ENCODE measurements at regions not wholly inside any gene's neighbourhood (a gene's known extent, or its start where the extent isn't known, plus 50 kb on each side); places are given as distances from the start of the nearest gene placed in this dataset.

DNA sequence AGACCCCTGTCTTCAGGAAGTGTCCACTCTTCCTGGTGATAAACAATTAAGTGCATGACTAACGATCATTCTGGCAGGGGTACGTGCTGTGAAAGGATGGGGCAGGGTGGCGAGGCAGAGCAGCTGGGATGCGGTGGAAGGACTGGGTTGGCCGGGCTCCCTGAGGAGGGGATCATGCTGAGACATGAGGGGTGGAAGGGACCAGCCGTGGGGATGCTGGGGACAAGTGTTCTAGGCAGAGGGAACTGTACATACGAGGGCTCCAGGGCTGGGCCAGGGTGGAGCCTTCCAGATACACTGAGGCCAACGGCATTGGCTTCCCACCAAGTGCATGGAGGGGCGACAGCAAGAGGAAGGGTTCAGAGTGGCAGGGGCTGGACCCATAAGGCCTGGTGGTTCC is 65.7 kb upstream of the SIRPA start:
- ChIA-PET CTCF (no interaction called here), SMC1A (ENCODE audit: uncharacterized antibody, unreplicated experiment) (no interaction called here), RAD21 (ENCODE audit: unreplicated experiment) (no interaction called here), POLR2A (no interaction called here)
- Histone ChIP-seq H3K36me3 (ENCODE audit: control insufficient read depth in 2 of 2, insufficient read depth in 2 of 2, low read length in 1 of 2) (no peaks in the 10 kb centered on the region), H3K27ac (ENCODE audit: control insufficient read depth, insufficient read depth) (no peak overlapping the region), H3K27me3 (replicated peaks in 1 of 2; ENCODE audit: control insufficient read depth in 2 of 2, insufficient read depth in 2 of 2, low read length in 1 of 2) (no peaks in the 10 kb centered on the region; a peak in 1 of 4 replicates), H2AFZ (ENCODE audit: control insufficient read depth, low read depth, low read length) (no peak overlapping the region), H3K4me3 (no peak overlapping the region), H3K9me3 (replicated peaks; ENCODE audit: control insufficient read depth, insufficient read depth, low read length) (no peaks in the 10 kb centered on the region), H3K9ac (ENCODE audit: control insufficient read depth, insufficient read depth, low read length) (no peak overlapping the region), H3K79me2 (ENCODE audit: control insufficient read depth, insufficient read depth, low read length) (no peaks in the 10 kb centered on the region), H3K4me1 (ENCODE audit: control insufficient read depth, insufficient read depth, low read length) (peaks cover 4% of the 10 kb centered on the region; the same call in 1 of the 2 replicates), H4K20me1 (ENCODE audit: control insufficient read depth, insufficient read depth) (no peaks in the 10 kb centered on the region), H3K4me2 (ENCODE audit: control insufficient read depth, insufficient read depth) (no peak overlapping the region)
- intact Hi-C loops (cut with micrococcal nuclease; ENCODE audit: unreplicated experiment) (no loop called here), in situ Hi-C loops (cut with MboI) (no loop called here)
- FAIRE-seq (no peak), ATAC-seq (no peak), DNase-seq (ENCODE audit: low read depth, low spot score) (no peak)
- 52% methylated on average over 9 of the region's 9 CpGs for WGBS (ENCODE audit: insufficient coverage, insufficient replicate concordance, low lambda C conversion rate, missing lambda C conversion rate)
- no peak for TF ChIP-seq MTA2 (IDR thresholded peaks at IDR 0.05; ENCODE audit: low read depth)
- TF ChIP-seq, protein P1, sequence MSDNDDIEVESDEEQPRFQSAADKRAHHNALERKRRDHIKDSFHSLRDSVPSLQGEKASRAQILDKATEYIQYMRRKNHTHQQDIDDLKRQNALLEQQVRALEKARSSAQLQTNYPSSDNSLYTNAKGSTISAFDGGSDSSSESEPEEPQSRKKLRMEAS (IDR thresholded peaks at IDR 0.05; ENCODE audit: low read depth, low read length), result no peak
- TF ChIP-seq, protein P2, sequence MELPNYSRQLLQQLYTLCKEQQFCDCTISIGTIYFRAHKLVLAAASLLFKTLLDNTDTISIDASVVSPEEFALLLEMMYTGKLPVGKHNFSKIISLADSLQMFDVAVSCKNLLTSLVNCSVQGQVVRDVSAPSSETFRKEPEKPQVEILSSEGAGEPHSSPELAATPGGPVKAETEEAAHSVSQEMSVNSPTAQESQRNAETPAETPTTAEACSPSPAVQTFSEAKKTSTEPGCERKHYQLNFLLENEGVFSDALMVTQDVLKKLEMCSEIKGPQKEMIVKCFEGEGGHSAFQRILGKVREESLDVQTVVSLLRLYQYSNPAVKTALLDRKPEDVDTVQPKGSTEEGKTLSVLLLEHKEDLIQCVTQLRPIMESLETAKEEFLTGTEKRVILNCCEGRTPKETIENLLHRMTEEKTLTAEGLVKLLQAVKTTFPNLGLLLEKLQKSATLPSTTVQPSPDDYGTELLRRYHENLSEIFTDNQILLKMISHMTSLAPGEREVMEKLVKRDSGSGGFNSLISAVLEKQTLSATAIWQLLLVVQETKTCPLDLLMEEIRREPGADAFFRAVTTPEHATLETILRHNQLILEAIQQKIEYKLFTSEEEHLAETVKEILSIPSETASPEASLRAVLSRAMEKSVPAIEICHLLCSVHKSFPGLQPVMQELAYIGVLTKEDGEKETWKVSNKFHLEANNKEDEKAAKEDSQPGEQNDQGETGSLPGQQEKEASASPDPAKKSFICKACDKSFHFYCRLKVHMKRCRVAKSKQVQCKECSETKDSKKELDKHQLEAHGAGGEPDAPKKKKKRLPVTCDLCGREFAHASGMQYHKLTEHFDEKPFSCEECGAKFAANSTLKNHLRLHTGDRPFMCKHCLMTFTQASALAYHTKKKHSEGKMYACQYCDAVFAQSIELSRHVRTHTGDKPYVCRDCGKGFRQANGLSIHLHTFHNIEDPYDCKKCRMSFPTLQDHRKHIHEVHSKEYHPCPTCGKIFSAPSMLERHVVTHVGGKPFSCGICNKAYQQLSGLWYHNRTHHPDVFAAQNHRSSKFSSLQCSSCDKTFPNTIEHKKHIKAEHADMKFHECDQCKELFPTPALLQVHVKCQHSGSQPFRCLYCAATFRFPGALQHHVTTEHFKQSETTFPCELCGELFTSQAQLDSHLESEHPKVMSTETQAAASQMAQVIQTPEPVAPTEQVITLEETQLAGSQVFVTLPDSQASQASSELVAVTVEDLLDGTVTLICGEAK (IDR thresholded peaks at IDR 0.05; ENCODE audit: borderline replicate concordance), result no peak
- no peak for TF ChIP-seq TCF7 (IDR thresholded peaks at IDR 0.05; ENCODE audit: borderline replicate concordance)
- no peak for TF ChIP-seq RUNX3 (IDR thresholded peaks at IDR 0.05; ENCODE audit: low read length)
- TF ChIP-seq MTA3 (IDR thresholded peaks at IDR 0.05; ENCODE audit: borderline replicate concordance, low read length), result no peak
- no peak for TF ChIP-seq ZBTB33 (IDR thresholded peaks at IDR 0.05)
- TF ChIP-seq, protein P3, sequence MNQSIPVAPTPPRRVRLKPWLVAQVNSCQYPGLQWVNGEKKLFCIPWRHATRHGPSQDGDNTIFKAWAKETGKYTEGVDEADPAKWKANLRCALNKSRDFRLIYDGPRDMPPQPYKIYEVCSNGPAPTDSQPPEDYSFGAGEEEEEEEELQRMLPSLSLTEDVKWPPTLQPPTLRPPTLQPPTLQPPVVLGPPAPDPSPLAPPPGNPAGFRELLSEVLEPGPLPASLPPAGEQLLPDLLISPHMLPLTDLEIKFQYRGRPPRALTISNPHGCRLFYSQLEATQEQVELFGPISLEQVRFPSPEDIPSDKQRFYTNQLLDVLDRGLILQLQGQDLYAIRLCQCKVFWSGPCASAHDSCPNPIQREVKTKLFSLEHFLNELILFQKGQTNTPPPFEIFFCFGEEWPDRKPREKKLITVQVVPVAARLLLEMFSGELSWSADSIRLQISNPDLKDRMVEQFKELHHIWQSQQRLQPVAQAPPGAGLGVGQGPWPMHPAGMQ (IDR thresholded peaks at IDR 0.05; ENCODE audit: borderline replicate concordance), result no peak
- no peak for TF ChIP-seq NFXL1 (IDR thresholded peaks at IDR 0.05; ENCODE audit: borderline replicate concordance)
- no TSS peak for BruUV-seq (replicated peaks)

All from GM12878 (cell line).